ENCODE measurements at regions not wholly inside any gene's neighbourhood (a gene's known extent, or its start where the extent isn't known, plus 50 kb on each side); places are given as distances from the start of the nearest gene placed in this dataset.

GRCh38 chr3:106241593-106241992, 372.8 kb upstream of the CBLB start:
- Histone ChIP-seq H3K36me3 (ENCODE audit: insufficient read depth, insufficient read length, low read length) (no peaks in the 10 kb centered on the region), H3K27me3 (ENCODE audit: insufficient read depth, insufficient read length) (no peaks in the 10 kb centered on the region)
- no peak for TF ChIP-seq YY1 (IDR thresholded peaks at IDR 0.05; ENCODE audit: insufficient read depth, insufficient read length)
- TF ChIP-seq ZNF274 (IDR thresholded peaks at IDR 0.05; ENCODE audit: low read depth, low read length), result no peak
- TF ChIP-seq SUZ12 (IDR thresholded peaks at IDR 0.05; ENCODE audit: extremely low read depth, insufficient read depth, insufficient read length), result no peak

GRCh38 chr3:106242781-106243180, 374.0 kb upstream of the CBLB start:
- TF ChIP-seq YY1 (IDR thresholded peaks at IDR 0.05; ENCODE audit: insufficient read depth, insufficient read length), result no peak
- TF ChIP-seq SUZ12 (IDR thresholded peaks at IDR 0.05; ENCODE audit: extremely low read depth, insufficient read depth, insufficient read length), result no peak
- no peak for TF ChIP-seq ZNF274 (IDR thresholded peaks at IDR 0.05; ENCODE audit: low read depth, low read length)
- H3K27me3 ChIP-seq (ENCODE audit: insufficient read depth, insufficient read length), result no peaks in the 10 kb centered on the region
- no peaks in the 10 kb centered on the region for H3K36me3 ChIP-seq (ENCODE audit: insufficient read depth, insufficient read length, low read length)
- H3K4me3 ChIP-seq (ENCODE audit: insufficient read length, low read depth), result no peak overlapping the region
- H3K9me3 ChIP-seq (ENCODE audit: insufficient read depth, low read length), result no peaks in the 10 kb centered on the region
- no peaks in the 10 kb centered on the region for H3K4me1 ChIP-seq (ENCODE audit: insufficient read depth, insufficient read length)
- H3K9ac ChIP-seq (ENCODE audit: insufficient read length, low read depth), result no peak overlapping the region
- no peak for DNase-seq (ENCODE audit: low read depth, low spot score)

More at GRCh38 chr3:106241593-106241992, 372.8 kb upstream of the CBLB start:
- Histone ChIP-seq H3K9ac (ENCODE audit: insufficient read length, low read depth) (no peak overlapping the region), H3K9me3 (ENCODE audit: insufficient read depth, low read length) (0 out of 2 replicates have a peak, but pooled peaks cover 4% of the 10 kb centered on the region), H3K4me1 (ENCODE audit: insufficient read depth, insufficient read length) (no peaks in the 10 kb centered on the region), H3K4me3 (ENCODE audit: insufficient read length, low read depth) (no peak overlapping the region)
- DNase-seq (ENCODE audit: low read depth, low spot score), result no peak

GRCh38 chr3:106245400-106245799, 376.6 kb upstream of the CBLB start:
- Histone ChIP-seq H3K9me3 (ENCODE audit: insufficient read depth, low read length) (no peaks in the 10 kb centered on the region), H3K4me3 (ENCODE audit: insufficient read length, low read depth) (no peak overlapping the region), H3K36me3 (ENCODE audit: insufficient read depth, insufficient read length, low read length) (no peaks in the 10 kb centered on the region), H3K4me1 (ENCODE audit: insufficient read depth, insufficient read length) (no peaks in the 10 kb centered on the region), H3K9ac (ENCODE audit: insufficient read length, low read depth) (no peak overlapping the region), H3K27me3 (ENCODE audit: insufficient read depth, insufficient read length) (no peaks in the 10 kb centered on the region)
- DNase-seq (ENCODE audit: low read depth, low spot score), result no peak
- no peak for TF ChIP-seq YY1 (IDR thresholded peaks at IDR 0.05; ENCODE audit: insufficient read depth, insufficient read length)
- no peak for TF ChIP-seq SUZ12 (IDR thresholded peaks at IDR 0.05; ENCODE audit: extremely low read depth, insufficient read depth, insufficient read length)
- no peak for TF ChIP-seq ZNF274 (IDR thresholded peaks at IDR 0.05; ENCODE audit: low read depth, low read length)

GRCh38 chr3:106247902-106248684, 379.3 kb upstream of the CBLB start:
- H3K36me3 ChIP-seq (ENCODE audit: insufficient read depth, insufficient read length, low read length), result no peaks in the 10 kb centered on the region
- peaks cover 11% of the 10 kb centered on the region for H3K9me3 ChIP-seq (ENCODE audit: insufficient read depth, low read length)
- H3K27me3 ChIP-seq (ENCODE audit: insufficient read depth, insufficient read length), result no peaks in the 10 kb centered on the region
- no peaks in the 10 kb centered on the region for H3K4me1 ChIP-seq (ENCODE audit: insufficient read depth, insufficient read length)
- no peak overlapping the region for H3K9ac ChIP-seq (ENCODE audit: insufficient read length, low read depth)
- no peak overlapping the region for H3K4me3 ChIP-seq (ENCODE audit: insufficient read length, low read depth)
- TF ChIP-seq ZNF274 (IDR thresholded peaks at IDR 0.05; ENCODE audit: low read depth, low read length) (no peak), YY1 (IDR thresholded peaks at IDR 0.05; ENCODE audit: insufficient read depth, insufficient read length) (no peak), SUZ12 (IDR thresholded peaks at IDR 0.05; ENCODE audit: extremely low read depth, insufficient read depth, insufficient read length) (no peak)
- DNase-seq (ENCODE audit: low read depth, low spot score), result no peak

- no peak for DNase-seq (ENCODE audit: low read depth, low spot score)
- H3K4me3 ChIP-seq (ENCODE audit: insufficient read length, low read depth), result no peak overlapping the region
- no peak overlapping the region for H3K9ac ChIP-seq (ENCODE audit: insufficient read length, low read depth)
- H3K9me3 ChIP-seq (ENCODE audit: insufficient read depth, low read length), result peaks cover 11% of the 10 kb centered on the region
- no peaks in the 10 kb centered on the region for H3K27me3 ChIP-seq (ENCODE audit: insufficient read depth, insufficient read length)
- TF ChIP-seq SUZ12 (IDR thresholded peaks at IDR 0.05; ENCODE audit: extremely low read depth, insufficient read depth, insufficient read length), result no peak
- no peaks in the 10 kb centered on the region for H3K4me1 ChIP-seq (ENCODE audit: insufficient read depth, insufficient read length)
- no peaks in the 10 kb centered on the region for H3K36me3 ChIP-seq (ENCODE audit: insufficient read depth, insufficient read length, low read length)
These were observed 380.3 kb upstream of the CBLB start for GRCh38 chr3:106249159-106249558.

GRCh38 chr3:106249981-106250380, 381.2 kb upstream of the CBLB start:
- no peaks in the 10 kb centered on the region for H3K4me1 ChIP-seq (ENCODE audit: insufficient read depth, insufficient read length)
- H3K9me3 ChIP-seq (ENCODE audit: insufficient read depth, low read length), result peaks cover 11% of the 10 kb centered on the region
- no peaks in the 10 kb centered on the region for H3K36me3 ChIP-seq (ENCODE audit: insufficient read depth, insufficient read length, low read length)
- H3K4me3 ChIP-seq (ENCODE audit: insufficient read length, low read depth), result no peak overlapping the region
- DNase-seq (ENCODE audit: low read depth, low spot score), result no peak
- no peaks in the 10 kb centered on the region for H3K27me3 ChIP-seq (ENCODE audit: insufficient read depth, insufficient read length)
- TF ChIP-seq SUZ12 (IDR thresholded peaks at IDR 0.05; ENCODE audit: extremely low read depth, insufficient read depth, insufficient read length) (no peak), ZNF274 (IDR thresholded peaks at IDR 0.05; ENCODE audit: low read depth, low read length) (no peak), YY1 (IDR thresholded peaks at IDR 0.05; ENCODE audit: insufficient read depth, insufficient read length) (no peak)
- no peak overlapping the region for H3K9ac ChIP-seq (ENCODE audit: insufficient read length, low read depth)

GRCh38 chr3:106251160-106251892, 382.5 kb upstream of the CBLB start:
- Histone ChIP-seq H3K4me3 (ENCODE audit: insufficient read length, low read depth) (no peak overlapping the region), H3K27me3 (ENCODE audit: insufficient read depth, insufficient read length) (no peaks in the 10 kb centered on the region), H3K9me3 (ENCODE audit: insufficient read depth, low read length) (peaks cover 11% of the 10 kb centered on the region), H3K4me1 (ENCODE audit: insufficient read depth, insufficient read length) (no peaks in the 10 kb centered on the region), H3K9ac (ENCODE audit: insufficient read length, low read depth) (no peak overlapping the region), H3K36me3 (ENCODE audit: insufficient read depth, insufficient read length, low read length) (no peaks in the 10 kb centered on the region)
- DNase-seq (ENCODE audit: low read depth, low spot score), result no peak
- TF ChIP-seq SUZ12 (IDR thresholded peaks at IDR 0.05; ENCODE audit: extremely low read depth, insufficient read depth, insufficient read length) (no peak), YY1 (IDR thresholded peaks at IDR 0.05; ENCODE audit: insufficient read depth, insufficient read length) (no peak), ZNF274 (IDR thresholded peaks at IDR 0.05; ENCODE audit: low read depth, low read length) (no peak)
